AG08396 (cell line): ENCODE measurements at regions not wholly inside any gene's neighbourhood (a gene's known extent, or its start where the extent isn't known, plus 50 kb on each side); places are given as distances from the start of the nearest gene placed in this dataset.

ENCODE experiments used
- DNase-seq: peaks from one replicate; pipeline ENCODE4 v3.0.0; 2012; ENCODE audit warnings: low spot score, mixed read lengths

DNA sequence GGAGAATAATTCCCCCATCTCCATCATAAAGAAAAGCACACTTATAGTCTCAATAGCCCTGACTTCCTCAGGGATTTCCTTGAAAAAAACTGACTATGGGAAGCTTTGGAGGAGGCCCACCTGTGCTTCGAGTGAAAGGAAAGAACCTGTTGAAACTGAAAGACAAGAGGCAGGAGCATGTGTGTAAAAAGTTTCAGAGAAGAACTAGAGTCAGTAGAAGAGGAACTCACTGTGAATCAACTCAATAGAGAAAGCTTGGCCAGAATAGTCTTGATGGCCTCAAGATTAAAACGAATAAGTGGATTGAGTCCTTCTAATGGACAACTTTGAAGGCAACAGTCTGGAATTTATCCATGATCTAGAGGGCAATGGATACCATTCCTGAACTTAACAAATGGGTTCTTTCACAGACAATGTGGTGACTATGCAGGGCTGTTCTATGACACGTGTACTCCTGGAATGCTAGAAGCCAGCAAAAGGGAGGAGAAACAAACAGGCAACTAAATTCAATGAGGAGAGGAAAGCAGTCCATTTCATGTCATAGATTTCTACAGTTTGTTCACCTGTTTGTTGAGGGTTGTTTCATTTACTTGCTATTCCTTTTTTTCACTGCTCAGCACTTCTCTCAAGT is 442.3 kb downstream of the GRB14 start:
- peak; percentile 29 for DNase-seq

- no peak for DNase-seq
These were observed 428.8 kb upstream of the FIGN start for GRCh38 chr2:164164602-164165001.

- no peak for DNase-seq
These were observed 419.8 kb upstream of the FIGN start for GRCh38 chr2:164155558-164155957.

DNA sequence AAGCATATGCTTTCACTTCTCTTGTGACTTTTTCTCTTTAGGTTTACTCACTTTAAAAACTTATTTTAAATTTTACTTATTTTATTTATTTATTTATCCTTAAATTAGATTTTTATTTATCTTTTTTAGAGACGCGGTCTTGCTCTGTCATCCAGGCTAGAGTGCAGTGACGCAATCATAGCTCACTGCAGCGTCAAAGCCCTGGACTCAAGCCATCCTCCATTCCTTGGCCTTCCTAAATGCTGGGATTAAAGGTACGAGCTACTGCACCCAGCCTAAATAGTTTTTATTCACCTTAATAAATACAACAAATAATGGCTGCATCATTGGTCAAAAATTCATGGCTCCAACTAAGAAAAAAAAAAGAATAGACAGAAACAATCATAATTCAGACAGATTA is 415.7 kb upstream of the FIGN start:
- DNase-seq: no peak

GRCh38 chr2:164150604-164151003 is 414.8 kb upstream of the FIGN start:
- DNase-seq: no peak

DNA sequence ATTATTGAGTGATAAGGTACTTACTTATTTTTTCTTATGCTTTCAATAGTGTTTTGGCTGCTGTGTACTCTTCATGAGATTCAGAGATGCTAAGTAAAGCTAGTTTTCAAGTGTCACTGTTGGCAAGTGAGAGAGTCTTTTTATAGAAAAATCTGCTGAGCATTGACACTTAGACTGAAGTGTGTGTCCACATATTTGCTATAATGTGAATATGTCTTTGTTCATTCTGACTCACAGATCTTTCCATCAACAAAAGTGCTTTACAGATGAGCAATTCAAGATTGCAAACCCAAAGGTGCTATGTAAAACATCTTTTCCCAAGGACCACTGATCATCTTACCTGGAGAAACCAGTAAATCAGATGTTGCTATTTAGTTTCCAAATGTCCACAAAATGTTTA is 410.6 kb upstream of the FIGN start:
- peak; percentile 8 for DNase-seq

DNA sequence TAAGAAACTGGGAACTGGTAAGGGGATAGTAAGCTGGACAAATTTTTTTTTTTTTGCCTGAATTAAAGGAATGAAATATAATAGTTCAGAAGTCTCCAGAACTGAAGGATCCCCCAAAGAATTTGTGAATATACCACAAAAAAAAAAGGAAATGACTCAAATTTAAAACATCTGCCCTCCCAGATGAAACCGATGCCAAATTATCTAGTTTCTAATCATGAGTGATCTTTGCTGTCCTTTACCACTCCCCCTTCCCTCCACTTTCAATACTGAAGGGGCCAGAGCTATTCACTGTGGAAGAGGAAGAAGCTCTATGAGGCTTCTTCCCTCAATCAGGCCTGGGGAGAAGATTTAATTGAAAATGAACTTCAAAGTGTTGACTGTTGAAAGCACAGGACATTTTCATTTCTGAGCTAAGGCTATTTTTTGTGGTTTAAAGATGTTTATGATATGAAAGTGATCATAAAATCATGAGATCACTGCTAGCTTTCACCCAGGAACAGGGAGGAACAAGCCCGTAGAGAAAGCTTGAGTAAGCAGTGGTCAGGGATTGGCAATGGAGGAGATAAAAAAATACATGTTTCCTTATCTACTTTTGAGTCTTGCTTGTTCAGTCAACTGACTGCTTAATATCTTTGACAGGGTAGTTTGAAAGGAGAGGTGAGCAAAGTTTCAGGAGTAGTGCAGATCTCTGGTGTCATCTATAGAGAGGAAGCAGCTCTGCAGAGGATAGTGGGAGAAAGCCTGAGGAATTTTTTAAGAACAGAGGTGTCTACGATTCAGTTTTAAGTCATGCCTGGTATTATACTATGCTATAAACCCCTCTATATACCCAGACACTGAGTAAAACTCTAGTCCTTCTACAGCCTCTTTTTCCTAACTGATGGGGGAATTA is 409.5 kb upstream of the FIGN start:
- peak; percentile 50 for DNase-seq

DNA sequence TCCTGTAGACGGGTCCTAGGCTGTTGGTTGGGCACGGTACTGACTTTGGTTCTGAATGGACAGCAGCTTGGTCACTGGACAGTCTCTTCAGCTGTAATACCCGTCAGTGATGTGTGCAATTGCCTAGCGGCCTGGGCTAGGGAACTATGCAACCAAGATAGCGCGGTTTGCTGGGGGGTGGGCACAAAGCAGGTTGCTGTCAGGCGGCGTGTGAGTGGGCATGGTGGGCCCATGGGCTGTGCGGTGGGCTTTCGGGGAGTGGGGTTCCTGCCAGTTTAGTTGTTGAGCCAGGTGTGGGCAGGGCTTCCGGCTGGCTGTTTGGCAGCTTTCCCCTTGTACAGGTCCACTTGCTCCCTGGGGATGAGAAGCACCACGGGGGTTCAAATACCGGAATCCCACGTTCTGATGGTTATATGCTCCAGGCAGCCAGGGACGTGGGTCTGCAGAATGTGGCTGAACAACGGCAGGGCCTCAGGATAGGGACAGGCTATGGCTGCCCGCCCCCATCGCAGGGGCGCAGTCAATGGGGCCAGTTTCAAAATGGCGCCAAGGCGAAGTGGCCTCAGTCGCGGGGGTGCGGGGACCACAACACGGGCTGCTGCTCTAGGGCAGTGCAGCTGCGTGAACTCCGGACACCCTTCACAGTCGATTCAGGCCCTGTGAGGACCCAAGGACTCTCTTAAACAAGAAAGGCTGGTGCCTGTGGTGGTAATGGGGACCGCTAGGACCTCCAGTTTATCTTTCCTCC is 407.5 kb upstream of the FIGN start:
- no peak for DNase-seq

- no peak for DNase-seq
These were observed 406.9 kb upstream of the FIGN start for GRCh38 chr2:164142755-164143154.

- DNase-seq: no peak
These were observed 405.5 kb upstream of the FIGN start for GRCh38 chr2:164141271-164141670.

- DNase-seq: no peak
These were observed 402.9 kb upstream of the FIGN start for GRCh38 chr2:164138750-164139149.

GRCh38 chr2:164134336-164134735 is 398.5 kb upstream of the FIGN start:
- DNase-seq: no peak

DNA sequence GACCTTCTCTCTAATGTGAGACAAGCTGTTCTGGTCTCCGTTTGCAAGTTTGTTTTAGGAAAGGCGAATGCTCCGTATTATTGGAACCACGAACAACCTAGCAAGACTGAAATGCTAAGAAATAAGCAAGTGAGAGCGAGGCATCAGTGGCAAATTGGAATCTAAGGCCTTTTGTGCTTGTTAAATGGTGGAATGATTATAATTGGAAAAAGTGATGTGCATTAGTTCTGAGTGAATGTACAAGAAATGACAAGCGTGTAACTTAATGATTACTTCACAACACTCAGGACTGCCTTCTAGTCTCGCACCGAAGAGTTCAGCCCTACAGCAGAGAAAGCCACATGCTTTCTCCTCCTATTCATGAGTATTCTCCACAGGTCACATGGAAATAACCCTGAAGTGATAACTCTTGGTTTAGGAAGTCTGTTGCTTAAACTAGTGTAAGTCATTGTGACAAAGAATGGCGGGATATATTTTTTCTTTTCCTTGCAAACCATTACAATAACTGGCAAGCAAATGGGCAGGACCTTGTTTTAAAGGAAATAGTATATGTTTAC is 392.2 kb upstream of the FIGN start:
- DNase-seq: no peak

- DNase-seq: no peak
These were observed 391.3 kb upstream of the FIGN start for GRCh38 chr2:164126960-164127660.

GRCh38 chr2:164115806-164116205 is 380.0 kb upstream of the FIGN start:
- no peak for DNase-seq

DNA sequence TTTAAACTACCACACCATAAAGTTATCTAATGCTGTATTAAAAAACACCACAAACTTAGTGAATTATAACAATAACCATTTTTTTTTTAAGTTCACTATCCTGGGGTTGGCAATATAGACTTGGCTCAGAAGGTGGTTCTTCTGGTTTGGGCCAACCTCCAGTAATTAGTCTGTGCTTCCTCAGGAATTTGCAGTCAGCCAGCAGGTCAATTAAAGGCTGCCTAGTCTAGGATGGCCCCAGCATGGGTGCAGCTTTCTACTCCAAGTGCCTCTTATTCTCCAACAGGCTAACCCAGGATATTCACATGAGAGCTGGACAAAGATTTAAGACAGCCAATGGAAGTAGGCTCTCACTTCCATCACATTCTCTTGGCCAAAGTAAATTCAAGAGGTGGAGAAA is 379.1 kb upstream of the FIGN start:
- no peak for DNase-seq

DNA sequence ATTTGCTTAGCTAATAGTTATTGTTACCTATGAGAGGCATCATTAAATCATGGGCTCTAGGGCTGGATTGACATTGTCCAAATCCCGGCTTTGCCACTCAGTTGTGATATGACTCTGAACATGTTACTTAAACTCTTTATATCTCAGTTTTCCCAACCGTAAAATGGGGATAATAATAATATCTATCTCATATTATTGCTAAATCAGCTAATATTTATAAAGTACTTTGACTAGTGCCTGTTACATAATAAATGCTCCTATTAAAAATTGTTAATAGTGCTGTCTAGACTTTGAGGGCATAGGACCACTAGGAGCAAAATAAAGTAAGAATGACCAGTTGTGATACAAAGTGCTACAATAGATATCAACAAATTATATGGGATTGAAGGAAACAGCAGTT is 376.3 kb upstream of the FIGN start:
- DNase-seq: no peak

GRCh38 chr2:164110515-164110914 is 374.7 kb upstream of the FIGN start:
- DNase-seq: no peak

GRCh38 chr2:164109006-164109405 is 373.2 kb upstream of the FIGN start:
- DNase-seq: no peak

- DNase-seq: no peak
These were observed 367.5 kb upstream of the FIGN start for GRCh38 chr2:164103271-164103670.

DNA sequence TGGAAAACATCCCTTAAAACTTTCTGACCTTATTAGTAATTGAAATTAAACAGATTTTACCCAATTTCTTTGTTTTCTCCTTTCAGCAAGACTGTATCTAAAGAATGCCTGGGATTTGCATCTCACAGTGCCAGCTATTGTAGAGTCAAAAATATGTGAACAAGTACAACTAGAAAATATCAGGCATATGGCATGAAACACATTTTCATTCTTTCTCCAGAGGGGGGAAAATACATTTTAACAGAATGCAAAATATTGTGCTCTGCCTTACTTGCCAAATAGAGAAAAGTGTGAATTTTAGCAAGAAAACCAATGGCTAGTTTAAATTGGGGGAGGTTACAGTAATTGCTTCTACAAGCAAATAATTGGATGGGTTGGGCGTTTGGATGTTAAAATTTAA is 366.6 kb upstream of the FIGN start:
- no peak for DNase-seq

DNA sequence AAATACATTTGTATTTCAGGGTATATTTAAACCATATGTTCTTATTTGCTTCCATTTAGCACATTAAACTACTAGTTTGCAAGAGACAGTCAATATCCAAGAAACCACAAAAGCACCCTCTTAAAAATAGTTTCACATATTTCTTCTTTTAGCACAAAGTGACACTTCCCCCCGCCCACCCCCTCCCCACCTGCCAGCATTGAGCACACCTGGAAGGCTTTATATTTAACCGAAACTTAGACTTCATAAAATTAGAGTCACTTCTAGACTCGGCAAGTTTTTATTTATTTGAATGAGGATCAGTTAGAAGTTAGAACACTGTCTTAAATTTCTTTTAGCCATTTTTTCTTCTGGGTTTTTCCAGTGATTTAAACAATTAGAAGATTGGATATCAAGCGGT is 355.9 kb upstream of the FIGN start:
- DNase-seq: no peak
